AG04449 (cell line): ENCODE measurements at regions not wholly inside any gene's neighbourhood (a gene's known extent, or its start where the extent isn't known, plus 50 kb on each side); places are given as distances from the start of the nearest gene placed in this dataset.

Experiments
- CTCF ChIA-PET: fragments of 350-600 bp; formaldehyde crosslinking; extraction: SDS; loops from one replicate; lab custom pipeline; 2021; ENCODE audit warnings: antibody characterized with exemption; lab: Yijun Ruan, JAX
- POLR2A ChIA-PET: fragments of 400-600, 350-600 bp; formaldehyde crosslinking; extraction: SDS; loops from one replicate; lab custom pipeline; 2020; ENCODE audit warnings: antibody characterized with exemption, inconsistent platforms; lab: Yijun Ruan, JAX
- DNase-seq: peaks from one replicate; pipeline ENCODE4 v3.0.0-alpha.2; 2010; ENCODE audit warnings: low read depth, low spot score
- H3K4me3 ChIP-seq: 2 replicates; pipeline ENCODE4 v1.5.1; 2011; ENCODE audit warnings: low read depth, mild to moderate bottlenecking, control low read depth, low read length
- CTCF ChIP-seq: IDR thresholded peaks from one replicate; pipeline ENCODE4 v1.5.1; 2011; ENCODE audit warnings: mild to moderate bottlenecking, moderate library complexity, low read length, control low read depth, inconsistent platforms; ENCODE audit not compliant: insufficient read depth; ENCODE audit errors: missing control alignments

DNA sequence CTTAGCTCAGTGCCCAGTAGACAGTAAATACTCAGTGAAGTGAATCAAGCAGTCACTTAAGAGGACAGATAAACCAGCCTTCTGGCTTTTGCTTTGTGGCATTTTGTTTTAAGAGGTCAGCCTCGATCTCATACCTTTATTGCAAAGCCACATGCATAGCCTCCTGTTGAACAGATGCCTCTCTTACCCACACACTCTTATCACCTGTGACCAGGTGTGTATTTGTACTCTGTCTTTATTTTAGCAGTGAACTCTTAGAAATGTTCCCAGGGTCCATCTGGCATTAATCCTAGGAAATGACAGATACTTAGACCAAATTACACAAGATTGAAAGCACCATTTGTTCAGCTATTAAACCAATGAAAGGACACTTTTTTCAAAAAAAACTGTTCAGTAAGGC is 1426.5 kb downstream of the CDH11 start:
- ChIA-PET POLR2A (no interaction called here), CTCF (no interaction called here)
- H3K4me3 ChIP-seq: no peak overlapping the region
- no peak for DNase-seq
- TF ChIP-seq CTCF: no peak

DNA sequence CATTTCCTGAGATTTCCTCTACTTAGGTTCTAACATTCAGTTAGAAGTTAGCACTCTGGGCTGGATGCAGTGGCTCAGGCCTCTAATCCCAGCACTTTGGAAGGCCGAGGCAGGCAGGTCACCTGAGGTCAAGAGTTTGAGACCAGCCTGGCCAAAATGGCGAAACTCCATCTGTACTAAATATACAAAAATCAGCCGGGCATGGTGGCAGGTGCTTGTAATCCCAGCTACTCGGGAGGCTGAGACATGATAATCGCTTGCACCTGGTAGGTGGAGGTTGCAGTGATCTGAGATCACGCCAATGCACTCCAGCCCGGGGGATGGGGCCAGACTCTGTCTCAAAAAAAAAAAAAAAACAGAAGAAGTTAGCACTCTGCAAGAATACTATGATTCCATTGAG is 1430.9 kb downstream of the CDH11 start:
- CTCF ChIA-PET: no interaction called here
- TF ChIP-seq CTCF: no peak
- DNase-seq: no peak
- POLR2A ChIA-PET: no interaction called here
- H3K4me3 ChIP-seq: no peak overlapping the region

DNA sequence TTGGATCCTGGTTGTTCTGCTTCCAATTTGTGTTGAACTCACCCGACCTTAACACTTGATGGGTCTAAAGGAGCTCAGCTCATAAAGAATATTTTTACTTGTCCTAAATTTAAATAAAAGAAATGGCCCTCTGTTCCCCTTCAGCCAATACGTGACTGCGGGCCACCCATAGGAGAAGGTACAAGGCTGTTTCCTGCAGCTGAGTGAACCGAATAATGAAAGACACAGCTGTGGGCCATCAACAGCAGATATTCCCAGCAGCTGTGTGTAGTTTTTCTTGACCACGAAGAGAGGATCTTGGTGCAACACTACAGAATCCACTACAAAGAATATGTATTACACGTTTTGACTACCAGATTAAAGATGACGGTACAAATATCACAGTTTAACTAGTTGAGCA is 1431.6 kb downstream of the CDH11 start:
- ChIA-PET CTCF (no interaction called here), POLR2A (no interaction called here)
- TF ChIP-seq CTCF: no peak
- no peak overlapping the region for H3K4me3 ChIP-seq
- DNase-seq: no peak

GRCh38 chr16:63689068-63689467 is 1432.8 kb downstream of the CDH11 start:
- ChIA-PET CTCF (no interaction called here), POLR2A (no interaction called here)
- H3K4me3 ChIP-seq: no peak overlapping the region
- no peak for TF ChIP-seq CTCF
- no peak for DNase-seq

DNA sequence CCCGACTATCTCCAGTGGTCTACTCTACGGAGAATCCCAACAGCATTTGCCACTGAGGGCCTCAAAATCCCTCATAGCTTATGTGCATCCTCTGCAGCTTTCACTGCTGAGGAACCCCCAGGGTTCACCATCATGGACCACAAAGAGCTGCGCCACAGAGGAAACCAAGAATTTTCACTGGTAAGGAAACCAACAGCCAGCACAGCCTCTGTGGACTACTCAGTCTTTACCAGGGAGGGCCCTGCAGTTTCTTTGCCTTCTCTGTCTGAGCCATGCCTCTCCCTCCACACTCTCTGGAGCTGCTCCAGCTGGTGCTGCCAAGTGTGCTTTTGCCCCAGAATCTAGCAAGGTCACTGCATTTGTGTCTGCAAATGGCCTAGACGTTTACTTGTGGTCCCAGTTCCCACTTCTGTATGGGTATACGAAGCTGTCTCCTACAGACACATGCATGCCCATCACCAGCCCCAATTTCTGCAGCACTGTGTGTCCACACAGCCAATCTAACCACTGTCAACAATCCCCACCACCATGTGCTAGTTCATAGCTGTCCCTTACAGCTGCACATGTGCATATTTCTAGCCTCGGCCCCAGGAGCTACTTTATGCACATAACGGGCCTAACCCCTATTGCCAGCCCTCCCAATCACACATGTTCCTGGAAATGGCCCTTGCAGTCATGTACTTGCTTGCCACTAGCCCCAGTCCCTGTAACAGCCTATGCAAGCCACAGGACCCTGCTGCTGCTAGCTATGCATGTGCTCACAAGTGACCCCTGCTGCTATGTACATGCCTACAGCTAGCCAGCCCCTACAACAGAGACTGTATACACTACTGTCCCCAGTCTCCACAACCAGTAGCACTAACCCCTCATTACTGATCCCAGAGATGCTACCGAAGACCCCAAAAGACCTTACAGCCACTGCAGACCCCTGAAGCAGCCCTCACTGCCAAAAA is 1437.4 kb downstream of the CDH11 start:
- POLR2A ChIA-PET: no interaction called here
- no peak for DNase-seq
- TF ChIP-seq CTCF: no peak
- H3K4me3 ChIP-seq: no peak overlapping the region
- CTCF ChIA-PET: interaction anchor here (0.9 kb wide), 1 partner anchor 12 kb away, joined by 3 read pairs; no protein-coding TSS in a partner anchor

GRCh38 chr16:63682844-63683243 is 1439.0 kb downstream of the CDH11 start:
- CTCF ChIA-PET: no interaction called here
- POLR2A ChIA-PET: no interaction called here
- DNase-seq: no peak
- H3K4me3 ChIP-seq: no peak overlapping the region
- no peak for TF ChIP-seq CTCF
